Activated naive CD4-positive, alpha-beta T cell treated with anti-CD3 and anti-CD28 coated beads, Interleukin-2, amount 10 ng/mL, durations not matched to agents 7 days and 5 days (primary cell): ENCODE measurements at regions not wholly inside any gene's neighbourhood (a gene's known extent, or its start where the extent isn't known, plus 50 kb on each side); places are given as distances from the start of the nearest gene placed in this dataset.

Experiments
- CTCF ChIA-PET: fragments of 350-600 bp; sonication (Branson Sonifier 250); formaldehyde crosslinking; loops from one replicate; lab custom pipeline; 2021; ENCODE audit warnings: antibody characterized with exemption; lab: Charles Lee
- DNase-seq: peaks from one replicate; pipeline ENCODE4 v3.0.0-alpha.2; 2020
- H3K27ac Mint-ChIP-seq: one replicate; pipeline ENCODE4 v1.8.0; 2021; ENCODE audit warnings: mild to moderate bottlenecking, moderate library complexity, mixed read lengths
- H3K27me3 Mint-ChIP-seq: one replicate; pipeline ENCODE4 v1.8.0; 2021; ENCODE audit warnings: mild to moderate bottlenecking, mixed read lengths
- H3K36me3 Mint-ChIP-seq: one replicate; pipeline ENCODE4 v1.8.0; 2021; ENCODE audit warnings: mixed read lengths
- H3K4me1 Mint-ChIP-seq: one replicate; pipeline ENCODE4 v1.8.0; 2021; ENCODE audit warnings: mixed read lengths
- H3K4me3 Mint-ChIP-seq: one replicate; pipeline ENCODE4 v1.8.0; 2021; ENCODE audit warnings: mild to moderate bottlenecking, moderate library complexity, mixed read lengths
- H3K9me3 Mint-ChIP-seq: one replicate; pipeline ENCODE4 v1.8.0; 2021; ENCODE audit warnings: mixed read lengths

- H3K4me1 Mint-ChIP-seq, result no peaks in the 10 kb centered on the region
- H3K9me3 Mint-ChIP-seq, result no peaks in the 10 kb centered on the region
- no peak overlapping the region for H3K27ac Mint-ChIP-seq
- H3K36me3 Mint-ChIP-seq, result no peaks in the 10 kb centered on the region
- CTCF ChIA-PET, result interaction anchor here (0.7 to 1.2 kb wide), 2 partner anchors 10 to 257 kb away, joined by 3 read pairs; no protein-coding TSS in a partner anchor
- no peak overlapping the region for H3K4me3 Mint-ChIP-seq
- no peaks in the 10 kb centered on the region for H3K27me3 Mint-ChIP-seq
- DNase-seq, result no peak
These were observed 232.6 kb upstream of the PDE10A start for GRCh38 chr6:165895421-165896165.

DNA sequence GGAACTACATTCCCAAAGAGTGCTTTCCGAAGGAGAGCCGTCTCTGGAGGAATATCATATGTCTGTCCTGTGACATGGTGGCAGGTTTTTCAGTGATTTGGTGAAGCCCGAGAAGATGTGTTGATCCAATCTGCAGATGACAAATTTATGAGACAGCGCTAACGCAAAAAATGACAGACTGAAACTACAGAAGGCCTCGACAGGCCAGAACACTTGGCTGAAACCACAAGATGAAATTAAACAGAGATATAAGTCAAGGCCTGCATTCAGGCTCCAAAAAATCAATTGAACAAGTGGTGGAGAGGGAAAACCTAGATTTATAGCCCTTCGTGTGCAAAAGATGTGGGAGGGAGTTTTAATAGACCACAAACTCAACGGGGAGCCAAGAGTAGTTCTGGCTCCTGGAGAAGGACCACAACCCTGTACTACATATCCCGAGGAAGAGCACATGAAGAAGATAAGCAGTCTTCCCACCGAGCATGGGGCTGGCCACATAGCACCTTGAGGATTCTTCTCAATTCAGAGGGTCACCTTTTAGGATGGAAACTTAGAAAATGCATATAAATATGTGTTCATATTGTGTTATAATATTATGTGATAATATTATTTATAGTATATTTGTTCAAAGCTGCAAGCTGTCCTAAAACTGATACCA lies 231.3 kb upstream of the PDE10A start:
- no peaks in the 10 kb centered on the region for H3K9me3 Mint-ChIP-seq
- no peaks in the 10 kb centered on the region for H3K4me1 Mint-ChIP-seq
- H3K27ac Mint-ChIP-seq, result no peak overlapping the region
- CTCF ChIA-PET, result no interaction called here
- peaks cover 3% of the 10 kb centered on the region for H3K27me3 Mint-ChIP-seq
- H3K36me3 Mint-ChIP-seq, result no peaks in the 10 kb centered on the region
- no peak overlapping the region for H3K4me3 Mint-ChIP-seq
- no peak for DNase-seq

DNA sequence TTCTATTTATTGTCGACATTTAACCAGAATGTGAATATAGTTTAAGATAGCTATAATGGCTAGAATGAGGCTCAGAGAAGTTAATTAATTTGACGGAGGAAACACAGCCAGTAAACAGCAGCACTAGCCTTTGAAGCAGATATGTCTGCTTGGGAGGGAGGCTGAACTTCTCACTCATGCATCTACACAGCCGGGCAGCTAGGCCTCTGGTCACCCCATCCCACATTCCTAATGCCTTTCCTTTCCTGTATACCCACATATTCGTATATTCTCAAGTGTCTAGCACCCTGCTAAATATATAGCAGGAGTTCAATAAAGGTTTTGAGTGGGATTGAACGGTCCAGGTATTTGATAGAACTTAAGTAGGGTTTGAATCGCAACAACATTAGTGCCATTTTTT lies 230.4 kb upstream of the PDE10A start:
- Mint-ChIP-seq H3K27me3 (peaks cover 3% of the 10 kb centered on the region), H3K4me3 (no peak overlapping the region), H3K9me3 (no peaks in the 10 kb centered on the region), H3K4me1 (no peaks in the 10 kb centered on the region), H3K27ac (no peak overlapping the region), H3K36me3 (no peaks in the 10 kb centered on the region)
- no peak for DNase-seq
- CTCF ChIA-PET, result no interaction called here

DNA sequence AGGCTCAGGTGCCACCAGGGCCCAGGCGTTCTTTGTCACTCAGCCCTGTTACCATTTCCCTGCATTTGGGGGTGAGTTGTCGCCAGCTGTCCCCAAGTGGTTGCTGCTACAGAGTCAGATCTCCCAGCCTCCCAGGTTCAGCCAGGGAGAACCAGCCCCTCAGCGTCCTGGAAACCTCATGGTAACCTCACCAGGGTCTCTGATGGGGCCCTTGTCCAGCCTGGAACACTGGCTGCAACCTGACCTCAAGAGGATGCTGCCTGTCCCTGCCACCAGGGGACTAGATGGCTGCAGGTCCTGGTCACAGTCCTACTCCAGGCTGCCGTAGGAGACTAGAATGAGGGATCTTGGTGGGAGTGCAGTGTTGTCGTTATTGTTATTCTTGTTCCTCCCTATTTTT lies 228.3 kb upstream of the PDE10A start:
- no peaks in the 10 kb centered on the region for H3K4me1 Mint-ChIP-seq
- H3K9me3 Mint-ChIP-seq, result no peaks in the 10 kb centered on the region
- CTCF ChIA-PET, result interaction anchor here (0.7 to 2.6 kb wide), 3 partner anchors 88 to 215 kb away, joined by 3 to 12 read pairs (median 3); no protein-coding TSS in a partner anchor
- H3K4me3 Mint-ChIP-seq, result no peak overlapping the region
- no peak for DNase-seq
- no peaks in the 10 kb centered on the region for H3K36me3 Mint-ChIP-seq
- no peak overlapping the region for H3K27ac Mint-ChIP-seq
- peaks cover 3% of the 10 kb centered on the region for H3K27me3 Mint-ChIP-seq

DNA sequence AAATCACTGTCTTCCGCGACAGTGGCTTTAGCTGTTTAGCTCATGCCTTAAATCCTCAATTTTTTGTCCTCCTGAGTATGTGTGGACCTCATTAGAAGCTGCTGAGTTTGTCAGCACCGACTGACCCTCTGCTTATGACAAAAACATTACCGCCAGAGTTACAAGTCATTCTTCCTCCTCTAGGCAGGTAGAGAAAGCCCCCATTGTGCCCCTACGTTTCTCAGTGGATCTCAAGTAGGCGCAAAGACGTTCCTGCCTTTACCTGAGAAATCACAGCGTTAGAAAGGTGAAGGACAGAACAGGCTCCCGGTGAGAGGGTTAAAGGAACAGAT lies 227.3 kb upstream of the PDE10A start:
- Mint-ChIP-seq H3K27me3 (peaks cover 3% of the 10 kb centered on the region), H3K36me3 (no peaks in the 10 kb centered on the region), H3K27ac (no peak overlapping the region), H3K9me3 (no peaks in the 10 kb centered on the region), H3K4me1 (no peaks in the 10 kb centered on the region), H3K4me3 (no peak overlapping the region)
- CTCF ChIA-PET, result interaction anchor here (1.2 to 2.6 kb wide), 7 partner anchors 11 to 216 kb away, joined by 3 to 12 read pairs (median 3); no protein-coding TSS in a partner anchor
- DNase-seq, result no peak

DNA sequence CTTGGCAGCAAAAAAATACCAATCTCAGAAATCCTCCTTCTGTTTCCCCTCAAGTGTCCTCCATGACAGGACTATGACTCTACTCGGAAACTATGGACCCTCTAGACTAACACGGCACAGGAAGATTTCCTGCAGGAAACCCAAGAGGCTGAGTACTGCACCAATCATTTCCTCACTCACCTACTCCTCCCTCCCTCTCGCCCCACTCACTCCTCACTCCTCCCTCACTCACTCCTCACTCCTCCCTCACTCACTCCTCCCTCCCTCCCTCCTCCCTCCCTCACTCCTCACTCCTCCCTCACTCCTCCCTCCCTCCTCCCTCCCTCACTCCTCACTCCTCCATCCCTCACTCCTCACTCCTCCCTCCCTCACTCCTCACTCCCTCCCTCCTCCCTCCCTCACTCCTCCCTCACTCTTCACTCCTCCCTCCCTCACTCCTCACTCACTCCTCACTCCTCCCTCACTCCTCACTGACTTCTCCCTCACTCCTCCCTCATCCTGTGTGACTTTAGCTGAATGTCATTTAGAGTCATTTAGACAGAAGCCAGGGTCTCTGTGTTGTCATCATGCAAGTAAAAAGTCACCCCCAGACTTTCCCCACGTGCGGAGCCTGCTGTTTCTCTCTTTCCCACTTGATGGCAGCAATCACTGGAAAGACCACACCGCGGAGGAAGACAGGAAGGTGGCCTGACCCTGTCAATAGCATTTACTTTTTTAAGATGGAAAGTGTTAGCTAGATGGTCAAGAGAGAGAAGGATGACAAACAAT lies 226.8 kb upstream of the PDE10A start:
- CTCF ChIA-PET, result interaction anchor here (1.2 to 2.6 kb wide), 6 partner anchors 11 to 216 kb away, joined by 3 to 12 read pairs (median 4); no protein-coding TSS in a partner anchor
- Mint-ChIP-seq H3K9me3 (no peaks in the 10 kb centered on the region), H3K4me3 (no peak overlapping the region), H3K27ac (no peak overlapping the region), H3K27me3 (peaks cover 3% of the 10 kb centered on the region), H3K4me1 (peaks cover 4% of the 10 kb centered on the region), H3K36me3 (no peaks in the 10 kb centered on the region)
- no peak for DNase-seq

DNA sequence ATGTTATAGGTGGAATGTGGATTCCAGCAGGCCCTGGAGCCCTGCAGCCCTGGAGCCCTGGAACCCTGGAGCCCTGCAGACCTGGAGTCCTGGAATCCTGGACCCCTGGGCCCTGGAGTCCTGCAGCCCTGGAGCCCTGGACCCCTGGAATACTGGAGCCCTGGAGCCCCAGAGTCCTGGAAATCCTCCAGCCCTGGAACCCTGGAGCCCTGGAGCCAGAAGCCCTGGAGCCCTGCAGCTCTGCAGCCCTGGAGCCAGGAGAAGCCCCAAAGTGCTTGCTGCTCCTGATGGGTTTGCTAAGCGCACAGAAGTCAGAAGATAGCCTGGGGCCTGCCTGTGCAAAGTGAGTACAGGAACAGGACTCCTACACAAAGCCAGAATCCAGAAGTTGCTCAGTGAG lies 223.1 kb upstream of the PDE10A start:
- H3K9me3 Mint-ChIP-seq, result no peaks in the 10 kb centered on the region
- H3K27ac Mint-ChIP-seq, result no peak overlapping the region
- H3K27me3 Mint-ChIP-seq, result peaks cover 3% of the 10 kb centered on the region
- CTCF ChIA-PET, result interaction anchor here (3.3 kb wide), 1 partner anchor 219 kb away, joined by 25 read pairs; no protein-coding TSS in a partner anchor
- H3K4me1 Mint-ChIP-seq, result peaks cover 6% of the 10 kb centered on the region
- DNase-seq, result no peak
- H3K4me3 Mint-ChIP-seq, result no peak overlapping the region
- no peaks in the 10 kb centered on the region for H3K36me3 Mint-ChIP-seq

- Mint-ChIP-seq H3K27ac (no peak overlapping the region), H3K27me3 (peaks cover 2% of the 10 kb centered on the region), H3K36me3 (no peaks in the 10 kb centered on the region), H3K4me3 (no peak overlapping the region), H3K4me1 (peaks cover 6% of the 10 kb centered on the region), H3K9me3 (no peaks in the 10 kb centered on the region)
- CTCF ChIA-PET, result interaction anchor here (0.9 to 3.3 kb wide), 3 partner anchors 11 to 220 kb away, joined by 3 to 25 read pairs (median 8); no protein-coding TSS in a partner anchor
- DNase-seq, result peak; percentile 75
These were observed 222.0 kb upstream of the PDE10A start for GRCh38 chr6:165884813-165885765.

DNA sequence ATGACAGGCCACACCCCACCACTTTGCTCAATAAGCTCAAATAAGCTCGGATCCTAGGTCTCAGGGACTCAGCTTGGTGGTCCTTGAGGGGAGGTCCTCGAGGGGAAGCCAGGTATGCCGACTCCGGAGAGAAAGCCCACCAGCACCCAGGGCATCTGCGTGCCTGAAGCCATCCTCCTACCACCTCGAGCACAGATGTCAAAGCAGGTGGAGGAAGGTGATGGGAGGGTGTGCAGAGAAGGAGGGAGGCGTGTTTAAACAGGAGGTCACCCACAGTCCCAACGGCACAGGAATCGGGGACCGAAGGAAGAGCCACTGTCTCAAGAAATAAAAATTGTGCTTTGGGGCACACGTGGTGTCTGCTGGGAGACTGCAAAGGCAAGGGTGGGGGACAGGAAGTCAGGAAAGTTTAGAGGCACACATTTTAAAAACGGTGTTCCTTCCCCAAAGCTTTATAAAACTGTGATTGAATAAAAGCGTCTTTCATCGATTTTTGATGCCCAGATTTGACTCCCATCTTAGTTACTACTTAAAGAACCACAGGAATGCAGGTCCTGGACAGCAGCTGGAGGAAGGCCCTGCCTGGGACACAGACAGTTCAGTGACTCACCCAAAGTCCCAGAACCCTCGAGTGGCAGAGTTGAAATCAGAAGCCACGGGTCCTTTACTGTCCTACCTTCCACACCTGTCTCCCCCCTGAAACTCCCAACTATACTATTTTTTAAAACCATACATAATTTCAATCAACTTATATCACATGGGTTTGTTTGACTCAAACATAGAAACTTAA lies 221.0 kb upstream of the PDE10A start:
- no peaks in the 10 kb centered on the region for H3K9me3 Mint-ChIP-seq
- H3K4me1 Mint-ChIP-seq, result peaks cover 6% of the 10 kb centered on the region
- no peak overlapping the region for H3K4me3 Mint-ChIP-seq
- no peaks in the 10 kb centered on the region for H3K36me3 Mint-ChIP-seq
- DNase-seq, result no peak
- H3K27me3 Mint-ChIP-seq, result no peaks in the 10 kb centered on the region
- H3K27ac Mint-ChIP-seq, result no peak overlapping the region
- CTCF ChIA-PET, result interaction anchor here (1.8 to 3.3 kb wide), 2 partner anchors 213 to 221 kb away, joined by 8 to 25 read pairs; no protein-coding TSS in a partner anchor

DNA sequence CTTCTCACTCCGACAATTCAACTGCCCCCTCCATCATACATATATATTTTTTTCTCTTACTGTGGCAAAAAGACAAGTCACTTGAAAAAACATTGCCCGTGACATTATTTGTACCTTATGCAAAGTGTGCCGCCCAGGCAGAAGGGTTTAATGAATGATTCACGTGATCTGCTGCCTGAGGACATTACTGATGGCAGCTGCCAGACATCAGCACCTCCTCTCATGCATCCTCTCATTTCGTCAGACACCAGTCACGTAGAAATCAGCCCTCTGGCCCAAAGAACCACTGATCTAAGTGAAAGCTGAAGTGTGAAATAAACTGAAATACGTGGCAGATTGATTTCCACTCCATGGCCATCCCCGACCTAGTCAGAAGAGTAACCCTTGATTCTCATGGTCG lies 218.8 kb upstream of the PDE10A start:
- peaks cover 4% of the 10 kb centered on the region for H3K27me3 Mint-ChIP-seq
- H3K9me3 Mint-ChIP-seq, result no peaks in the 10 kb centered on the region
- no peak for DNase-seq
- peaks cover 6% of the 10 kb centered on the region for H3K4me1 Mint-ChIP-seq
- no peak overlapping the region for H3K4me3 Mint-ChIP-seq
- H3K36me3 Mint-ChIP-seq, result no peaks in the 10 kb centered on the region
- CTCF ChIA-PET, result interaction anchor here (1.1 kb wide), 1 partner anchor 224 kb away, joined by 3 read pairs; no protein-coding TSS in a partner anchor
- no peak overlapping the region for H3K27ac Mint-ChIP-seq

DNA sequence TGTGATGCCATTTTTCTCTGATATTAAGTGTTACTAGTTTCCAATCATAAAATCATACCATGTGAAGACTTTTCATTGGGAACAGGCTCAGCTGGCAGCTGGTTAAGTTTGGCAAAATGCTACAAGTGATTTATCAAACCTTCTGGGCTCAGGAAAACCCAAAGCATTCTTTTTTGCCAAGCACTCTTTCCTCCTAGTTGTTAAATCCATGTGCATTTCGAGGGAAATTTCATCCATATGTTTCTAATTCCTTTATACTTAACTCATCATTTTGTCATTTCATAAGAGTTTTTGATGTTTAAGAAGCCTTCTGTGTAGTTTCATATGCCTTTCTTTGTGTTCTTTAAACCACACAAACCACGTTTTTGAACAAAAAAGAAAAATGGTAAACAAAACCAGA lies 217.6 kb upstream of the PDE10A start:
- Mint-ChIP-seq H3K27ac (no peak overlapping the region), H3K4me1 (peaks cover 6% of the 10 kb centered on the region), H3K27me3 (peaks cover 7% of the 10 kb centered on the region), H3K4me3 (no peak overlapping the region), H3K36me3 (no peaks in the 10 kb centered on the region), H3K9me3 (no peaks in the 10 kb centered on the region)
- no peak for DNase-seq
- CTCF ChIA-PET, result no interaction called here

DNA sequence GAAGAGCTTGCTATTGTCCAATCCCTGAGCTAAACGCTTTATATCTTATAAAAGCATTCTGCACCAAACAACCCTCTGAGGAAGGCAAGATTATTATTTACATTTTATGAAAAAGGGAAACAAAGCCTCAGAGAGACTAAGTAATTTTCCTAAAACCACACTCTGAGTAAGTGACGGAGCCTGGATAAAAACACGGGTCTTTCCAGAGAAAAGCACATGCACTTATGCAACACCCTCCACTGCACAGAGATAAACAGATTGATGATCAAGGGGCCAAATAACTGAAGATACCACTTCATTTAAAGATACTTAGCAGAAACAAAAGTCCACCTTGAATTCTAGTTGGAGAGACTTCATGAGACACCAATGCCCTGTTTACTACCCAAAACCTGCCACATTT lies 214.7 kb upstream of the PDE10A start:
- no peak overlapping the region for H3K4me3 Mint-ChIP-seq
- CTCF ChIA-PET, result no interaction called here

DNA sequence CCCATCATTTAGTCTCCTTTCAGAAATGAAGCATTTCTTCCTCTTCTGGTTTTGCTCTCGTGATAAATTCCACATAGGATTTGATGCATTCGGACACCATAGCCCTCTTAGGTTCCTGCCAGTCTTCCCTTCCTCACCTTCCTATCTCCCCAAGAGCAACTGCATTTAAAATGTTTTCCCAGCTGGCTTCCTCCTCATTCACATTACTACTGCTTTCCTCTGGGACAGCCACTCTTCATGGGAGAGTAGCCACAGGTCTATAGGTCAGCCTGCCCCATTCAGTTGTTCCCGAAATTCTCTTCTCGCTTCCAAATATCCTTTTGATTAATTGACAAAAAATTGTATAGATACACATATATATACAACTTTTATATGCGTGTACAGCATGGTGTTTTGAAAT lies 214.2 kb upstream of the PDE10A start:
- Mint-ChIP-seq H3K9me3 (no peaks in the 10 kb centered on the region), H3K36me3 (no peaks in the 10 kb centered on the region), H3K4me3 (no peak overlapping the region), H3K4me1 (no peaks in the 10 kb centered on the region), H3K27me3 (peaks cover 7% of the 10 kb centered on the region), H3K27ac (no peak overlapping the region)
- CTCF ChIA-PET, result no interaction called here
- no peak for DNase-seq

More for the DNA sequence above, 214.7 kb upstream of the PDE10A start:
- DNase-seq, result no peak
- peaks cover 7% of the 10 kb centered on the region for H3K27me3 Mint-ChIP-seq
- no peaks in the 10 kb centered on the region for H3K9me3 Mint-ChIP-seq
- no peaks in the 10 kb centered on the region for H3K4me1 Mint-ChIP-seq
- H3K36me3 Mint-ChIP-seq, result no peaks in the 10 kb centered on the region
- no peak overlapping the region for H3K27ac Mint-ChIP-seq
